K562 (cell line): ENCODE measurements at regions not wholly inside any gene's neighbourhood (a gene's known extent, or its start where the extent isn't known, plus 50 kb on each side); places are given as distances from the start of the nearest gene placed in this dataset.

Source experiments
- ATAC-seq: fragments of 200-7000 bp; cut with Tn5 transposase; 3 replicates; pipeline ENCODE4 v1.9.1; 2020; ENCODE audit warnings: moderate library complexity
- BruUV-seq: library from RNA; stranded (reverse); fragments of 400-500 nt; replicated peaks from 2 replicates; lab custom pipeline; 2021; lab: Mats Ljungman, UMichigan
- CTCF ChIA-PET: fragments of 300-600 bp; formaldehyde crosslinking; extraction: SDS; loops from one replicate; lab custom pipeline; 2021; ENCODE audit warnings: low intra/inter-chr PET ratio; lab: Yijun Ruan, JAX
- POLR2A ChIA-PET: fragments of 300-600, 350-650 bp; sonication (Branson Sonifier 250); formaldehyde crosslinking; extraction: SDS; loops from one replicate; lab custom pipeline; 2021; ENCODE audit warnings: antibody characterized with exemption, inconsistent platforms; lab: Yijun Ruan, JAX
- DNase-seq, 4 experiments: peaks; one replicate each; pipeline versions ENCODE4 v3.0.0 to v3.0.0-alpha.2; 2011 to 2018; ENCODE audit warnings: low spot score in 3 of 4, mixed read lengths in 3 of 4; ENCODE audit errors: extremely low read depth in 1 of 4
- FAIRE-seq: peaks from 2 replicates; lab custom pipeline; 2011; peaks lifted over from hg19 to GRCh38; lab: Jason Lieb, UNC
- H2AFZ ChIP-seq: 2 replicates; pipeline ENCODE4 v1.6.0; 2011; ENCODE audit warnings: low read depth, low read length, control low read depth, inconsistent platforms
- H3K27ac ChIP-seq: fragments of 200-600 bp; 3 replicates; pipeline ENCODE4 v1.8.0; 2011; ENCODE audit warnings: low read depth, mild to moderate bottlenecking, control low read depth, inconsistent platforms, low read length, moderate library complexity, mixed read lengths; ENCODE audit errors: extremely low read depth
- H3K27me3 ChIP-seq, 2 experiments: fragments of 300-600 bp in 1 of 2; 2 replicates in 1 of 2; 3 replicates in 1 of 2; pipeline versions ENCODE4 v1.6.0 to v1.8.0; 2011; ENCODE audit warnings: inconsistent platforms in 2 of 2, low read length in 2 of 2, mild to moderate bottlenecking in 1 of 2, mixed read lengths in 1 of 2, moderate library complexity in 1 of 2; ENCODE audit not compliant: control insufficient read depth in 2 of 2, insufficient read depth in 2 of 2
- H3K36me3 ChIP-seq: fragments of 300-600 bp; 3 replicates; pipeline ENCODE4 v1.8.0; 2011; ENCODE audit warnings: mild to moderate bottlenecking, low read length, inconsistent platforms; ENCODE audit not compliant: control insufficient read depth, insufficient read depth
- H3K4me1 ChIP-seq, 2 experiments: fragments of 200-600 bp in 1 of 2; replicated peaks in 1 of 2; 2 replicates in 1 of 2; 3 replicates in 1 of 2; pipeline versions ENCODE4 v1.5.1 to v1.8.0; 2011; ENCODE audit warnings: inconsistent platforms in 2 of 2, low read length in 2 of 2, mild to moderate bottlenecking in 1 of 2, mixed read lengths in 1 of 2, moderate library complexity in 1 of 2; ENCODE audit not compliant: control insufficient read depth in 2 of 2, insufficient read depth in 2 of 2
- H3K4me2 ChIP-seq: 2 replicates; pipeline ENCODE4 v1.6.1; 2011; ENCODE audit warnings: low read length, control low read depth, inconsistent platforms, mixed read lengths; ENCODE audit not compliant: insufficient read depth
- H3K4me3 ChIP-seq: fragments of 200-600 bp; sonication (generic), shearing (Covaris generic); 2 replicates; pipeline ENCODE4 v1.5.1; 2016; ENCODE audit warnings: control low read depth, inconsistent platforms
- H3K79me2 ChIP-seq: fragments of 200-600 bp; 3 replicates; pipeline ENCODE4 v1.8.0; 2011; ENCODE audit warnings: low read length, inconsistent platforms; ENCODE audit not compliant: control insufficient read depth, insufficient read depth
- H3K9ac ChIP-seq, 2 experiments: 2 replicates each; pipeline versions ENCODE4 v1.6.0 to v1.6.1; 2011; ENCODE audit warnings: low read depth in 2 of 2, low read length in 2 of 2, control low read depth in 1 of 2, inconsistent platforms in 1 of 2, mild to moderate bottlenecking in 1 of 2, mixed read lengths in 1 of 2; ENCODE audit not compliant: insufficient read depth in 1 of 2
- H3K9me1 ChIP-seq: one replicate; pipeline ENCODE4 v1.6.0; 2011; ENCODE audit warnings: inconsistent platforms, mild to moderate bottlenecking, low read length, moderate library complexity; ENCODE audit not compliant: control insufficient read depth, insufficient read depth
- H3K9me3 ChIP-seq: replicated peaks from 2 replicates; pipeline ENCODE4 v1.5.1; 2011; ENCODE audit warnings: low read depth, low read length, inconsistent platforms; ENCODE audit not compliant: control insufficient read depth, insufficient read depth
- H4K20me1 ChIP-seq: replicated peaks from 2 replicates; pipeline ENCODE4 v1.6.1; 2011; ENCODE audit warnings: low read length, inconsistent platforms, mixed read lengths; ENCODE audit not compliant: control insufficient read depth, insufficient read depth
- ATF3 ChIP-seq, 2 experiments: fragments of 450-650 bp in 1 of 2; sonication (generic) in 1 of 2; formaldehyde crosslinking in 1 of 2; IDR thresholded peaks in 1 of 2; conservative IDR thresholded peaks in 1 of 2; 2 replicates each; pipeline versions ENCODE4 v1.6.1 to v1.8.1; 2016 to 2023; ENCODE audit warnings: mild to moderate bottlenecking in 2 of 2, moderate library complexity in 2 of 2, inconsistent platforms in 1 of 2, missing genetic modification reagents in 1 of 2
- HBP1 ChIP-seq: fragments of 450-650 bp; formaldehyde crosslinking; IDR thresholded peaks from 2 replicates; pipeline ENCODE4 v1.4.0; 2022; ENCODE audit warnings: missing genetic modification characterization
- HDAC3 ChIP-seq: fragments of 450-650 bp; IDR thresholded peaks from 2 replicates; pipeline ENCODE4 v1.6.1; 2018; ENCODE audit warnings: borderline replicate concordance, mild to moderate bottlenecking, moderate library complexity; ENCODE audit not compliant: partially characterized antibody
- MAFF ChIP-seq: IDR thresholded peaks from 2 replicates; pipeline ENCODE4 v1.6.1; 2012; ENCODE audit warnings: low read length, improper control_type of control experiment
- SRSF3 ChIP-seq: fragments of 200-400 bp; formaldehyde crosslinking; IDR thresholded peaks from 2 replicates; pipeline ENCODE4 v1.6.1; 2016; ENCODE audit warnings: mild to moderate bottlenecking, low read length, moderate library complexity; ENCODE audit not compliant: insufficient read depth
- TCFL5 ChIP-seq: fragments of 250-450 bp; sonication (Bioruptor Pico); conservative IDR thresholded peaks from 2 replicates; pipeline ENCODE4 v1.6.1; 2021; ENCODE audit warnings: mild to moderate bottlenecking, moderate library complexity, matching md5 sums
- TSC22D4 ChIP-seq: fragments of 450-650 bp; IDR thresholded peaks from 2 replicates; pipeline ENCODE4 v1.6.1; 2016; ENCODE audit warnings: missing genetic modification characterization, missing biosample characterization, control low read depth
- ZNF165 ChIP-seq: fragments of 250-450 bp; sonication (Bioruptor Pico); IDR thresholded peaks from 2 replicates; pipeline ENCODE4 v1.4.0; 2020; ENCODE audit warnings: borderline replicate concordance
- ZNF197 ChIP-seq: fragments of 200-800 bp; sonication (Bioruptor generic); IDR thresholded peaks from 2 replicates; pipeline ENCODE4 v1.6.1; 2016; ENCODE audit warnings: low read depth, missing genetic modification characterization, missing compliant biosample characterization
- ZNF316 ChIP-seq: fragments of 450-650 bp; IDR thresholded peaks from 2 replicates; pipeline ENCODE4 v1.6.1; 2016
- ZNF347 ChIP-seq: fragments of 450-650 bp; formaldehyde crosslinking; IDR thresholded peaks from 2 replicates; pipeline ENCODE4 v1.4.0; 2020; ENCODE audit warnings: low read depth, mild to moderate bottlenecking, moderate library complexity
- ZNF507 ChIP-seq: conservative IDR thresholded peaks from 2 replicates; pipeline ENCODE4 v1.6.1; 2017; ENCODE audit warnings: missing genetic modification characterization, missing compliant biosample characterization
- ZNF586 ChIP-seq: fragments of 450-650 bp; formaldehyde crosslinking; conservative IDR thresholded peaks from 2 replicates; pipeline ENCODE4 v1.4.0; 2020; ENCODE audit warnings: mild to moderate bottlenecking, moderate library complexity
- ZNF639 ChIP-seq, 2 experiments: fragments of 200-800 bp in 1 of 2; sonication (Bioruptor generic) in 1 of 2; sonication (generic) in 1 of 2; formaldehyde crosslinking in 1 of 2; IDR thresholded peaks in 1 of 2; conservative IDR thresholded peaks in 1 of 2; 2 replicates each; pipeline versions ENCODE4 v1.5.0 to v1.6.1; 2016 to 2020; ENCODE audit warnings: missing compliant biosample characterization in 1 of 2, missing genetic modification characterization in 1 of 2, missing genetic modification reagents in 1 of 2
- WGBS: fragments of 100-300 bp; shearing (Covaris generic); methylation state at CpG from one replicate; pipeline ENCODE4 v1.1.6; 2016; ENCODE audit warnings: low coverage, mixed read lengths; ENCODE audit not compliant: insufficient coverage; ENCODE audit errors: missing lambda C conversion rate; 5-methylcytosine and 5-hydroxymethylcytosine counted together
- in situ Hi-C: fragments of 300-500 bp; cut with MboI; formaldehyde crosslinking; loops from 4 replicates; pipeline ENCODE4 v1.15.0; 2018; ENCODE audit warnings: inconsistent platforms, mixed read lengths
- intact Hi-C: fragments of 100-400 bp; cut with micrococcal nuclease; formaldehyde crosslinking; loops from 2 replicates; pipeline ENCODE4 v1.14.2; 2022

GRCh38 chr3:102102394-102102793 is 253.1 kb downstream of the NFKBIZ start:
- no peaks in the 10 kb centered on the region for H3K9me1 ChIP-seq
- CTCF ChIA-PET: no interaction called here
- no peak for TF ChIP-seq ZNF507 (tag)
- no peak for TF ChIP-seq TCFL5 (CRISPR knock-in tag)
- TF ChIP-seq TSC22D4: no peak
- no peak for TF ChIP-seq ZNF347
- no peak for TF ChIP-seq ZNF316
- no peak for TF ChIP-seq HBP1 (CRISPR knock-in tag)
- TF ChIP-seq SRSF3: no peak
- TF ChIP-seq HDAC3: no peak
- TF ChIP-seq ZNF165 (CRISPR knock-in tag): no peak
- TF ChIP-seq ZNF586 (CRISPR knock-in tag): no peak
- no peak for TF ChIP-seq ZNF197 (CRISPR knock-in tag)
- TF ChIP-seq MAFF: no peak
- no peak for TF ChIP-seq ATF3 (IDR thresholded peaks at IDR 0.05)
- no peak for TF ChIP-seq ATF3 (CRISPR knock-in tag; conservative IDR thresholded peaks at IDR 0.05)
- no peak for TF ChIP-seq ZNF639 (CRISPR knock-in tag; conservative IDR thresholded peaks at IDR 0.05 in 1 of 2, IDR thresholded peaks at IDR 0.05 in 1 of 2)
- TF ChIP-seq, all 486 proteins: peak for 0
- H3K4me1 ChIP-seq: no peaks in the 10 kb centered on the region
- no peak overlapping the region for H3K9ac ChIP-seq
- H3K4me3 ChIP-seq: no peak overlapping the region
- BruUV-seq: no TSS peak
- H3K36me3 ChIP-seq: no peaks in the 10 kb centered on the region
- FAIRE-seq: no peak
- ATAC-seq: no peak
- no peak overlapping the region for H2AFZ ChIP-seq
- DNase-seq: no peak
- H3K9me3 ChIP-seq: no peaks in the 10 kb centered on the region
- POLR2A ChIA-PET: no interaction called here
- H3K27me3 ChIP-seq: no peaks in the 10 kb centered on the region
- intact Hi-C loops (no loop called here), in situ Hi-C loops (no loop called here)
- H3K27ac ChIP-seq: no peak overlapping the region
- H3K79me2 ChIP-seq: no peaks in the 10 kb centered on the region
- WGBS: 0% methylated on average over 3 of the region's 3 CpGs
- no peak overlapping the region for H3K4me2 ChIP-seq
- H4K20me1 ChIP-seq: no peaks in the 10 kb centered on the region
